ENCODE measurements at regions not wholly inside any gene's neighbourhood (a gene's known extent, or its start where the extent isn't known, plus 50 kb on each side); places are given as distances from the start of the nearest gene placed in this dataset.
A peak's percentile ranks its signal among the peaks of the same experiment; 100 is the strongest.
"Not testable (repeated sequence)": the region's sequence is repeated elsewhere in the genome, so short reads cannot be mapped to it uniquely, and the experiment has no call there.

DNA sequence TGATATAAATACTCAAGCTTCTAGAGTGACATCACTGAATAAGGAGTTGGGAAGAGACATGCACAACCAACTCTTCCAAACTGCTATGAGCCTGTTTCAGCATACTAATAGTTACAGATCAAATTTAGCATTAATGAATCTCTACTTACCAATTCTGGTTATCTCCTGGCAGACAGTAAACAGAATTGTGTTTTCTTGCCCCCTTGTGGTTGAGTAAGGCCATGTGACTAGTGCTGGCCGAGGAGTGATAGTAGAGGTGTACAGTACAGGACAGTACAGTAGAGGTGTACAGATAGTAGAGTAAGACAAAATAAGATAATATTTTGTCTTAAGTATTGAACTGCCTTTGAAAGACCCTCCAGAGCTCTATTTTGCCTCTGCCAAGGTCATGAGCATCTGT is 681.4 kb downstream of the GABRG1 start:
- in situ Hi-C loops (cut with MboI; ENCODE audit: low pct_unique_long_range_greater_than_20kb, low sequenced_read_pairs, unreplicated experiment): no loop called here
- no peak for DNase-seq (ENCODE audit: low spot score)
- peak; percentile 37 for TF ChIP-seq CTCF (IDR thresholded peaks at IDR 0.05; ENCODE audit: extremely low read depth, insufficient read depth, missing control alignments)

DNA sequence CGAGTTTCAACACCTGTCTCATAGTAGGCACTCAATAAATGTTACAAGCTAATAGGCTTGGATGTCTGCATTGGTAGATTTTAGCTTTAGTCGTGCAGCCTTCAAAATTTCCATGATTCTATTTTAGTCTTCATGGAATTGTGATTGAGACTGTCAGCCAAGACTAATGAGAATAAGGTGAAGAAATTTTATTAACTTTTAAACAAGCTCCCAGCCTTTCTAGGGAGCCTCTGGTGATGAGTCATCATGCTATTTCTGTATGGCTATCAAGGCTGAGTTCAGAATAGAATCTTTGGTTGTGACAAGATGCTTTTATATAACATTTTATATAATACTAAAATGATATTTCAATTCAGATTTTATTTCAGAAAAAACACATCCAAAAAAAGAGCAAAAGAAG is 685.8 kb downstream of the GABRG1 start:
- DNase-seq (ENCODE audit: low spot score): no peak
- TF ChIP-seq CTCF (IDR thresholded peaks at IDR 0.05; ENCODE audit: extremely low read depth, insufficient read depth, missing control alignments): no peak
- in situ Hi-C loops (cut with MboI; ENCODE audit: low pct_unique_long_range_greater_than_20kb, low sequenced_read_pairs, unreplicated experiment): no loop called here

DNA sequence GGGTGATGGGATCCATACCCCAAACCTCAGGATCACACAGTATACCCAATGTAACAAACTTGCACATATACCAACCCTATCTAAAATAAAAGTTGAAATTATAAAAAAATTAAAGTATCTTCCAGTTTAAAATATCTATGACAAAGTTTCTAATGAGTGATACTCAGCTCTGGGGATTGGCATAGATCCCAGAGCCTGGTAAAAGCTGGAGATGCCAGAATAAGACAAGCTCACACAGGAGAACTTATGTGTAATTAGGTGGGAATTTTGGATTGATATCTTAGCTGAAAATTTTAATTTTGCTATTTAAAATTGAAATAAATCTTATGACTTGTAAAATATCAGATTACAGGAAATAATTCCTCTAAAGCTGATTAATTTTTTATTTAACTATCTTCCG is 686.5 kb downstream of the GABRG1 start:
- DNase-seq (ENCODE audit: low spot score): no peak
- in situ Hi-C loops (cut with MboI; ENCODE audit: low pct_unique_long_range_greater_than_20kb, low sequenced_read_pairs, unreplicated experiment): no loop called here
- TF ChIP-seq CTCF (IDR thresholded peaks at IDR 0.05; ENCODE audit: extremely low read depth, insufficient read depth, missing control alignments): no peak

DNA sequence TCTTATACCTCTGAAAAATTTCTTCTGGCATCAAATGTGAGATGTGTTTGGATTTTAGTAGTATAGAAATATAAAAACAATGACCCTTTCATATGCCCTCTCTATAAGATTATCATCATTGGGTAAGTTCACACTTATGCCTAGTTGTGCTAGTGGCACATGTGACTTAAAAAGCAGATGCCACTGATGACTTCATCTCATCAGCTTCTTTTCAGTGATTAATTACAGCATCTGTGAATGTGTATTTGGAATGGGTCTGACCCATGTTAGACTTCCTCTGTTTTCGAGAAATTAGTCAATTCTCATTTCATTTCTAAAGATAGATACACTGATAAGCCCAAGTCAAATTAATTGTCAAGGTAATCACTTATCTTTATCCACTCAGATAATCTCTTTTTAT is 698.7 kb downstream of the GABRG1 start:
- TF ChIP-seq CTCF (IDR thresholded peaks at IDR 0.05; ENCODE audit: extremely low read depth, insufficient read depth, missing control alignments): no peak

GRCh38 chr4:45423896-45424295 is 697.5 kb upstream of the GNPDA2 start:
- DNase-seq (ENCODE audit: low spot score): no peak
- no peak for TF ChIP-seq CTCF (IDR thresholded peaks at IDR 0.05; ENCODE audit: extremely low read depth, insufficient read depth, missing control alignments)
- in situ Hi-C loops (cut with MboI; ENCODE audit: low pct_unique_long_range_greater_than_20kb, low sequenced_read_pairs, unreplicated experiment): no loop called here

More for the DNA sequence above, 698.7 kb downstream of the GABRG1 start:
- no peak for DNase-seq (ENCODE audit: low spot score)
- in situ Hi-C loops (cut with MboI; ENCODE audit: low pct_unique_long_range_greater_than_20kb, low sequenced_read_pairs, unreplicated experiment): no loop called here

GRCh38 chr4:45420091-45420674 is 693.8 kb upstream of the GNPDA2 start:
- in situ Hi-C loops (cut with MboI; ENCODE audit: low pct_unique_long_range_greater_than_20kb, low sequenced_read_pairs, unreplicated experiment); DNase-seq (ENCODE audit: low spot score): not testable (repeated sequence)

DNA sequence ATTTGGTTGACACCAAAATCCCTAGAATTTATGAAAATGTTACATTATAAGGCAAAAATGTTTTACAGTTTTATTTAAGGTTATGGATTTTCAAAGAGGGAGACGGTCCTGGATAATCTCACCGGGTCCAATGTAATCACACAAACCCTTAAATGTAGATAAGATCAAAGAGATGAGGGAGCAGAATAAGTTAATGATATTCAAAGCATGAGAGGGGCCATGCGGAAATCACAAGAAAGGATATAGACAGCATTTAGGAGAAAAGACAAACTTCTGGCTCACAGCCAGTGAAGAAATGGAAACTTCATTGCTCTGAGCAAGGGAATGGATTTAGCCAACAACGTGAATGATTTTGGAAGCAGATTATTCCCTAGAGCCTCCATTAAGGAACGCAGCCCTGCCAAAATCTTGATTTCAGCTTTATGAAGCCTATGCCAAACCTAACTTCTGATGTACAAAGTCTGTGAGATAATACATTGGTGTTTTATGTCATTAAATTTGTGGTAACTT is 684.4 kb upstream of the GNPDA2 start:
- TF ChIP-seq CTCF (IDR thresholded peaks at IDR 0.05; ENCODE audit: extremely low read depth, insufficient read depth, missing control alignments): no peak
- DNase-seq (ENCODE audit: low spot score): no peak
- in situ Hi-C loops (cut with MboI; ENCODE audit: low pct_unique_long_range_greater_than_20kb, low sequenced_read_pairs, unreplicated experiment): no loop called here

Measured in GM13977 (cell line).